ENCODE measurements at regions not wholly inside any gene's neighbourhood (a gene's known extent, or its start where the extent isn't known, plus 50 kb on each side); places are given as distances from the start of the nearest gene placed in this dataset.
"Not testable (repeated sequence)": the region's sequence is repeated elsewhere in the genome, so short reads cannot be mapped to it uniquely, and the experiment has no call there.

DNA sequence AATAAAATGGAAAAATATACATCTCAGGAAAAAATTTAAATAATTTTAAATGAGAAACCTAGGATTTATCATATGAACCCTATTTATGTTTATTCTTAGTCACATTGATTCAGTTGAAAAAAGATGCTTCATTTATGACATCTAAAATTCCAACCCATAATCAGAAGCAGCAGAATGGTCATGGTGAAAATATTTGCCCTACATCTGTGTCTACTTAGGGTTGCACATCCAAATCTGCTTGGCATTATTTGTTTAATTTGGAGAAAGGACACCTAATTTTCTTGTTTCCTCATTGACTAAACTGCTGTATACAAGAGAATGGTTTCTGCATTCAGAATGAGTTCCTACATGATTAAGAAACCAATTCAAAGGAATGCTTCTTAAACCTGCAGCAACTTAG lies 72.9 kb upstream of the SKAP2 start:
- Histone ChIP-seq H3K4me1 (ENCODE audit: control insufficient read depth, insufficient read depth, low read length) (no peaks in the 10 kb centered on the region), H3K4me3 (ENCODE audit: low read length) (no peak overlapping the region), H3K27ac (ENCODE audit: low read depth, low read length) (no peak overlapping the region), H3K27me3 (ENCODE audit: control insufficient read depth, insufficient read depth, low read length, poor library complexity, severe bottlenecking) (no peaks in the 10 kb centered on the region), H3K9ac (ENCODE audit: extremely low read depth, low read length, poor library complexity, severe bottlenecking) (no peak overlapping the region), H3K9me3 (ENCODE audit: control insufficient read depth, low read length) (no peaks in the 10 kb centered on the region), H3K36me3 (ENCODE audit: control insufficient read depth, insufficient read depth, low read length) (no peaks in the 10 kb centered on the region)
- Mint-ChIP-seq H3K9me3 (peaks cover 6% of the 10 kb centered on the region), H3K27me3 (ENCODE audit: insufficient read depth) (peaks cover 7% of the 10 kb centered on the region), H3K27ac (no peak overlapping the region), H3K4me3 (no peak overlapping the region), H3K4me1 (no peaks in the 10 kb centered on the region), H3K36me3 (ENCODE audit: low read depth) (no peaks in the 10 kb centered on the region)
- DNase-seq: no peak
- TF ChIP-seq, protein P1, sequence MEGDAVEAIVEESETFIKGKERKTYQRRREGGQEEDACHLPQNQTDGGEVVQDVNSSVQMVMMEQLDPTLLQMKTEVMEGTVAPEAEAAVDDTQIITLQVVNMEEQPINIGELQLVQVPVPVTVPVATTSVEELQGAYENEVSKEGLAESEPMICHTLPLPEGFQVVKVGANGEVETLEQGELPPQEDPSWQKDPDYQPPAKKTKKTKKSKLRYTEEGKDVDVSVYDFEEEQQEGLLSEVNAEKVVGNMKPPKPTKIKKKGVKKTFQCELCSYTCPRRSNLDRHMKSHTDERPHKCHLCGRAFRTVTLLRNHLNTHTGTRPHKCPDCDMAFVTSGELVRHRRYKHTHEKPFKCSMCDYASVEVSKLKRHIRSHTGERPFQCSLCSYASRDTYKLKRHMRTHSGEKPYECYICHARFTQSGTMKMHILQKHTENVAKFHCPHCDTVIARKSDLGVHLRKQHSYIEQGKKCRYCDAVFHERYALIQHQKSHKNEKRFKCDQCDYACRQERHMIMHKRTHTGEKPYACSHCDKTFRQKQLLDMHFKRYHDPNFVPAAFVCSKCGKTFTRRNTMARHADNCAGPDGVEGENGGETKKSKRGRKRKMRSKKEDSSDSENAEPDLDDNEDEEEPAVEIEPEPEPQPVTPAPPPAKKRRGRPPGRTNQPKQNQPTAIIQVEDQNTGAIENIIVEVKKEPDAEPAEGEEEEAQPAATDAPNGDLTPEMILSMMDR (conservative IDR thresholded peaks at IDR 0.05): no peak

GRCh38 chr7:26932616-26933015 lies 68.2 kb upstream of the SKAP2 start:
- H3K4me3 ChIP-seq (ENCODE audit: low read length); H3K36me3 Mint-ChIP-seq (ENCODE audit: low read depth); H3K36me3 ChIP-seq (ENCODE audit: control insufficient read depth, insufficient read depth, low read length); H3K4me3 Mint-ChIP-seq; DNase-seq; H3K27me3 ChIP-seq (ENCODE audit: control insufficient read depth, insufficient read depth, low read length, poor library complexity, severe bottlenecking); H3K27ac ChIP-seq (ENCODE audit: low read depth, low read length); H3K27ac Mint-ChIP-seq; H3K9ac ChIP-seq (ENCODE audit: extremely low read depth, low read length, poor library complexity, severe bottlenecking); H3K9me3 Mint-ChIP-seq; H3K9me3 ChIP-seq (ENCODE audit: control insufficient read depth, low read length); H3K4me1 ChIP-seq (ENCODE audit: control insufficient read depth, insufficient read depth, low read length); H3K27me3 Mint-ChIP-seq (ENCODE audit: insufficient read depth); H3K4me1 Mint-ChIP-seq: not testable (repeated sequence)
- WGBS, 2 experiments (ENCODE audit: insufficient coverage in 1 of 2, insufficient read length in 1 of 2): 93% methylated on average over 2 of the region's 3 CpGs; no CpG with 5 or more reads in 1 of the 2 experiments

DNA sequence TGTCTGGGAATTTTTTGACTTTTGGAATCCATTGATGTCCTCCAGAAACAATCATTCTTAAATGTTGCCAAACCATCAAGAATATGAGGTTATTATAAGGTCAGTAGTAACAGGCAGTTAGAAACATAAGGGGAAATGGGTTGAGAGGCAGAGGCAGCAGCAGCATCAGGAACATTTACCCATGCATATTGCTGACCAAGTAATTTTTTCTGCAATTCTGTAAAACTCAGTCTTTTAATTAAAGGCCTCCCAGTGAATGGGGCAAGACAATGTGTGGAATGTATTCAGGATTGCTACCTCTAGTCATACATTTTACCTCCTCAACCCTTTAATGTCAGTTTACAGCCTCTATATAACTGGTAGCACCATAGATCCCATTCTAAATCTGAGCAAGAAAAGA lies 66.5 kb upstream of the SKAP2 start:
- H3K9ac ChIP-seq (ENCODE audit: extremely low read depth, low read length, poor library complexity, severe bottlenecking): no peak overlapping the region
- Mint-ChIP-seq H3K27ac (no peak overlapping the region), H3K4me3 (no peak overlapping the region), H3K27me3 (ENCODE audit: insufficient read depth) (peaks cover 7% of the 10 kb centered on the region), H3K9me3 (peaks cover 6% of the 10 kb centered on the region), H3K4me1 (no peaks in the 10 kb centered on the region), H3K36me3 (ENCODE audit: low read depth) (no peaks in the 10 kb centered on the region)
- TF ChIP-seq, protein P1 (conservative IDR thresholded peaks at IDR 0.05): no peak
- DNase-seq: no peak
- no peaks in the 10 kb centered on the region for H3K4me1 ChIP-seq (ENCODE audit: control insufficient read depth, insufficient read depth, low read length)
- no peak overlapping the region for H3K4me3 ChIP-seq (ENCODE audit: low read length)
- no peaks in the 10 kb centered on the region for H3K36me3 ChIP-seq (ENCODE audit: control insufficient read depth, insufficient read depth, low read length)
- H3K9me3 ChIP-seq (ENCODE audit: control insufficient read depth, low read length): no peaks in the 10 kb centered on the region
- H3K27me3 ChIP-seq (ENCODE audit: control insufficient read depth, insufficient read depth, low read length, poor library complexity, severe bottlenecking): no peaks in the 10 kb centered on the region
- no peak overlapping the region for H3K27ac ChIP-seq (ENCODE audit: low read depth, low read length)

GRCh38 chr7:26930201-26930600 lies 65.8 kb upstream of the SKAP2 start:
- Histone ChIP-seq H3K9ac (ENCODE audit: extremely low read depth, low read length, poor library complexity, severe bottlenecking) (no peak overlapping the region), H3K36me3 (ENCODE audit: control insufficient read depth, insufficient read depth, low read length) (no peaks in the 10 kb centered on the region), H3K9me3 (ENCODE audit: control insufficient read depth, low read length) (no peaks in the 10 kb centered on the region), H3K27me3 (ENCODE audit: control insufficient read depth, insufficient read depth, low read length, poor library complexity, severe bottlenecking) (no peaks in the 10 kb centered on the region), H3K4me3 (ENCODE audit: low read length) (no peak overlapping the region), H3K4me1 (ENCODE audit: control insufficient read depth, insufficient read depth, low read length) (no peaks in the 10 kb centered on the region), H3K27ac (ENCODE audit: low read depth, low read length) (no peak overlapping the region)
- TF ChIP-seq, protein P1 (conservative IDR thresholded peaks at IDR 0.05): no peak
- Mint-ChIP-seq H3K27ac (no peak overlapping the region), H3K4me1 (no peaks in the 10 kb centered on the region), H3K4me3 (no peak overlapping the region), H3K36me3 (ENCODE audit: low read depth) (no peaks in the 10 kb centered on the region), H3K9me3 (peaks cover 2% of the 10 kb centered on the region), H3K27me3 (ENCODE audit: insufficient read depth) (peaks cover 7% of the 10 kb centered on the region)
- 90% methylated on average over 3 of the region's 3 CpGs; no CpG with 5 or more reads in 1 of the 2 experiments for WGBS, 2 experiments (ENCODE audit: insufficient coverage in 1 of 2, insufficient read length in 1 of 2)
- DNase-seq: no peak
